ENCODE measurements at regions not wholly inside any gene's neighbourhood (a gene's known extent, or its start where the extent isn't known, plus 50 kb on each side); places are given as distances from the start of the nearest gene placed in this dataset.

- Histone ChIP-seq H3K27me3 (ENCODE audit: insufficient read depth, low read length) (no peaks in the 10 kb centered on the region), H3K9ac (ENCODE audit: low read length) (no peak overlapping the region), H3F3A (ENCODE audit: insufficient read depth, low read length) (no peaks in the 10 kb centered on the region), H3K9me2 (ENCODE audit: low read depth, low read length) (no peaks in the 10 kb centered on the region), H2AFZ (ENCODE audit: low read length) (no peak overlapping the region), H3K4me2 (ENCODE audit: low read length) (no peak overlapping the region), H3K36me3 (ENCODE audit: insufficient read depth, low read length) (no peaks in the 10 kb centered on the region), H3K4me3 (ENCODE audit: low read depth, low read length, poor library complexity, severe bottlenecking) (no peak overlapping the region), H3K79me2 (ENCODE audit: insufficient read depth, low read length) (no peaks in the 10 kb centered on the region), H3K4me1 (ENCODE audit: insufficient read depth, low read length, severe bottlenecking) (no peaks in the 10 kb centered on the region), H3K27ac (ENCODE audit: low read depth, low read length, poor library complexity, severe bottlenecking) (no peak overlapping the region), H3K9me3 (ENCODE audit: low read length) (no peaks in the 10 kb centered on the region), H4K20me1 (ENCODE audit: insufficient read depth, low read length) (no peaks in the 10 kb centered on the region)
- TF ChIP-seq EZH2 (IDR thresholded peaks at IDR 0.05; ENCODE audit: borderline replicate concordance, low read length) (no peak), CTCF (IDR thresholded peaks at IDR 0.05; ENCODE audit: low read length) (no peak)
These were observed 303.9 kb downstream of the ICE1 start for GRCh38 chr5:5726401-5726800.

GRCh38 chr5:5721881-5722280, 299.4 kb downstream of the ICE1 start:
- Histone ChIP-seq H3K27ac (ENCODE audit: low read depth, low read length, poor library complexity, severe bottlenecking) (no peak overlapping the region), H3K9me2 (ENCODE audit: low read depth, low read length) (no peaks in the 10 kb centered on the region), H3K79me2 (ENCODE audit: insufficient read depth, low read length) (no peaks in the 10 kb centered on the region), H3K4me1 (ENCODE audit: insufficient read depth, low read length, severe bottlenecking) (no peaks in the 10 kb centered on the region), H3K27me3 (ENCODE audit: insufficient read depth, low read length) (no peaks in the 10 kb centered on the region), H3K9me3 (ENCODE audit: low read length) (no peaks in the 10 kb centered on the region), H3K9ac (ENCODE audit: low read length) (no peak overlapping the region), H4K20me1 (ENCODE audit: insufficient read depth, low read length) (no peaks in the 10 kb centered on the region), H3K4me2 (ENCODE audit: low read length) (no peak overlapping the region), H3F3A (ENCODE audit: insufficient read depth, low read length) (no peaks in the 10 kb centered on the region), H2AFZ (ENCODE audit: low read length) (no peak overlapping the region), H3K36me3 (ENCODE audit: insufficient read depth, low read length) (no peaks in the 10 kb centered on the region), H3K4me3 (ENCODE audit: low read depth, low read length, poor library complexity, severe bottlenecking) (no peak overlapping the region)
- TF ChIP-seq EZH2 (IDR thresholded peaks at IDR 0.05; ENCODE audit: borderline replicate concordance, low read length) (no peak), CTCF (IDR thresholded peaks at IDR 0.05; ENCODE audit: low read length) (no peak)

GRCh38 chr5:5719292-5719691, 296.8 kb downstream of the ICE1 start:
- no peaks in the 10 kb centered on the region for H3K4me1 ChIP-seq (ENCODE audit: insufficient read depth, low read length, severe bottlenecking)
- H3K4me3 ChIP-seq (ENCODE audit: low read depth, low read length, poor library complexity, severe bottlenecking), result no peak overlapping the region
- no peaks in the 10 kb centered on the region for H3K36me3 ChIP-seq (ENCODE audit: insufficient read depth, low read length)
- H3K79me2 ChIP-seq (ENCODE audit: insufficient read depth, low read length), result no peaks in the 10 kb centered on the region
- TF ChIP-seq CTCF (IDR thresholded peaks at IDR 0.05; ENCODE audit: low read length) (no peak), EZH2 (IDR thresholded peaks at IDR 0.05; ENCODE audit: borderline replicate concordance, low read length) (no peak)
- H3F3A ChIP-seq (ENCODE audit: insufficient read depth, low read length), result no peaks in the 10 kb centered on the region
- H3K27ac ChIP-seq (ENCODE audit: low read depth, low read length, poor library complexity, severe bottlenecking), result no peak overlapping the region
- no peak overlapping the region for H3K9ac ChIP-seq (ENCODE audit: low read length)
- H3K4me2 ChIP-seq (ENCODE audit: low read length), result no peak overlapping the region
- H3K27me3 ChIP-seq (ENCODE audit: insufficient read depth, low read length), result no peaks in the 10 kb centered on the region
- no peaks in the 10 kb centered on the region for H3K9me2 ChIP-seq (ENCODE audit: low read depth, low read length)
- no peaks in the 10 kb centered on the region for H3K9me3 ChIP-seq (ENCODE audit: low read length)
- no peak overlapping the region for H2AFZ ChIP-seq (ENCODE audit: low read length)
- no peaks in the 10 kb centered on the region for H4K20me1 ChIP-seq (ENCODE audit: insufficient read depth, low read length)
